C4-2B (cell line): ENCODE measurements at regions not wholly inside any gene's neighbourhood (a gene's known extent, or its start where the extent isn't known, plus 50 kb on each side); places are given as distances from the start of the nearest gene placed in this dataset.

ENCODE experiments used
- H3K27ac ChIP-seq: fragments of 450-650 bp; 2 replicates; pipeline ENCODE4 v1.5.1; 2017
- ZFX ChIP-seq: fragments of 450-650 bp; IDR thresholded peaks from 2 replicates; pipeline ENCODE4 v1.6.1; 2017
- TF ChIP-seq, protein P1 (sequence below): fragments of 450-650 bp; conservative IDR thresholded peaks from 2 replicates; pipeline ENCODE4 v1.5.1; 2017; ENCODE audit warnings: mild to moderate bottlenecking

GRCh38 chr4:173714456-173714855 is 184.4 kb upstream of the HAND2 start:
- TF ChIP-seq, protein P1, sequence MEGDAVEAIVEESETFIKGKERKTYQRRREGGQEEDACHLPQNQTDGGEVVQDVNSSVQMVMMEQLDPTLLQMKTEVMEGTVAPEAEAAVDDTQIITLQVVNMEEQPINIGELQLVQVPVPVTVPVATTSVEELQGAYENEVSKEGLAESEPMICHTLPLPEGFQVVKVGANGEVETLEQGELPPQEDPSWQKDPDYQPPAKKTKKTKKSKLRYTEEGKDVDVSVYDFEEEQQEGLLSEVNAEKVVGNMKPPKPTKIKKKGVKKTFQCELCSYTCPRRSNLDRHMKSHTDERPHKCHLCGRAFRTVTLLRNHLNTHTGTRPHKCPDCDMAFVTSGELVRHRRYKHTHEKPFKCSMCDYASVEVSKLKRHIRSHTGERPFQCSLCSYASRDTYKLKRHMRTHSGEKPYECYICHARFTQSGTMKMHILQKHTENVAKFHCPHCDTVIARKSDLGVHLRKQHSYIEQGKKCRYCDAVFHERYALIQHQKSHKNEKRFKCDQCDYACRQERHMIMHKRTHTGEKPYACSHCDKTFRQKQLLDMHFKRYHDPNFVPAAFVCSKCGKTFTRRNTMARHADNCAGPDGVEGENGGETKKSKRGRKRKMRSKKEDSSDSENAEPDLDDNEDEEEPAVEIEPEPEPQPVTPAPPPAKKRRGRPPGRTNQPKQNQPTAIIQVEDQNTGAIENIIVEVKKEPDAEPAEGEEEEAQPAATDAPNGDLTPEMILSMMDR, result no peak
- TF ChIP-seq ZFX, result no peak
- no peak overlapping the region for H3K27ac ChIP-seq

DNA sequence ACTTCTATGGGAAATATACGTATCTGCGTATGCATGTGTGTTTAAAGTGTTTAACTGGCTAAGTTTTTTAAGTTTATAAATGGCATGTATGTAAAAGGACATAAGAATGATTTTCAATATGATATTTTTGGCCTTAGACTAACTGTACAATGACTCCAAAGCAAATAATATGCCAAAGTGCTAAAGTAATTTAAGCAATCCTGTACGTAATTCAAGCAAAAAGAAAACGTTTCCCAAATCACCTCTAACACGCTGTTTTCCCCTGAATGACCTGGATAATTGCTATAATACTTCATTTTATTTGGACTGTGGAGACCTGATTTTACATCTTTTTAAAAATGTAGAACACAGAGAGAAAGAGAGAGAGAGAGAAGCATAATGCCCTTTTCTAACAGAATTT is 183.0 kb upstream of the HAND2 start:
- no peak for TF ChIP-seq ZFX
- TF ChIP-seq, protein P1, result no peak

DNA sequence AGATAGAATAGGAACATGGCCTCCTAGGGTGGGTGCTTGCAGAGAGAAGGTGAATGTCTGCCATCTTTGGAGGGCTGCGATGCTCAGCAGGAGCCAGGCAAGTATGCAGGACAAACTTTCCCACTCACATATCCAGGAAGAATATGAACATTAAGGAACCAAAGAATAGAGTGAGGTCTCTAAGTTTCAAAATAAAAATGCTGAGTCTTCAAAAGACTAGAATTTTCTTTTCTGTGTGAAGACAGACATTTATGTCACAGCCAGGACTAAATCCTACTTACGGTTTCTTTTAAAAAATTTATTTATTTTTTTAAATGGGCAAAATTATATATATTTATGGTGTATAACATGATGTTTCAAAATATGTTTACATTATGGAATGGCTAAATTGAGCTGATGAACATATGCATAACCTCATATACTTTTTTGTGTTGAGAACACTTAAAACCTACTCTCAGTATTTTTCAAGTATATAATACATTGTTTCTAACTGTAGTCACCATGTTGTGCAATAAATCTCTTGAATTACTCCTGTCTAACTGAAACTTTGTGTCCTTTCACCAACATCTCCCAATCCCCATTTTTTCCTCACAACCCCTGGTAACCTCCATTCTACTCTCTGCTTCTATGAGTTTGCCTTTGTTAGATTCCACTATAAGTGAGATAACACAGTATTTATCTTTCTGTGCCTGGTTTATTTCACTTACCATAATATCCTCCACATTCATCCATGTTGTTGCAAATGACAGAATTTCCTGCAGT is 177.8 kb upstream of the HAND2 start:
- no peak overlapping the region for H3K27ac ChIP-seq
- no peak for TF ChIP-seq ZFX
- TF ChIP-seq, protein P1, result no peak

More for the DNA sequence above, 183.0 kb upstream of the HAND2 start:
- no peak overlapping the region for H3K27ac ChIP-seq

DNA sequence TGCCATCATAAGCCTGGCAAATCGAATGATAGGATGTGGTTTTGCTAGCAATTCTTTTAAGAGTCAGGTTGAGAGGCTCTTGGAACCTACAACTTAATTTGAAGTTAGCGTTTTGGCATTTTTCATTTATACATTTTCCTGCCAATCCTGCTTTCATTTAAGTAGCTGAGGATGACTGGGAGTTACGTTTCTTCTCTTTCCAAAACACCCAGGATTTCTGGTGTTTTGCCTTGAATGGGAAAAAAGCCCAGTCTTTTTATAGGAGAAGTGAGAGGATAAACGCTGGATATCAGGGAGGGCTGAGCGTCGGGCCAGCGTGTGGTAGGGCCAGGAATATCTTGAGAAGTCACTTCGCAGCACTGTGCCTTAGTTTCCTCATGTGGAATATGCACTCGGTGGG is 174.2 kb upstream of the HAND2 start:
- H3K27ac ChIP-seq, result no peak overlapping the region

GRCh38 chr4:173703021-173703420 is 173.0 kb upstream of the HAND2 start:
- TF ChIP-seq ZFX, result no peak
- TF ChIP-seq, protein P1, result no peak
- H3K27ac ChIP-seq, result no peak overlapping the region

More for the DNA sequence above, 174.2 kb upstream of the HAND2 start:
- TF ChIP-seq, protein P1, result no peak
- no peak for TF ChIP-seq ZFX

DNA sequence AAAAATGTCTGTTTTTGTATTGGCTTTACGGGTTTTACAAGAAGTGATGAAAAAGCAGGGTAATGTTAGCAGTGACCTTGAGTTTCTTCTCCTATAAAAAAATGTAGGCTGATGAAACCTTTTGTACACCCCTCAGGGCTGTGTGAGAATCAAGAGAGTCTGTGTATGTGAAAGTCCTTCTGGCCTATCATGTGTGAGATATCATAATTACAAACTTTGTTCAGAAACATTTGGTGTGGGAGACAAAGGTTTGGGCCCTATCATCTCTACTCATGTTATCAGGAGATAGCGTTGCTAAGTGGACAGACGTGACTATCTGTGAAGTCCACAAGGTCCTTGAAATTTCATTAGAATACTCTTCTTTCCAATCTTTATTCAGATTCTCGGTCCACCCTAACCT is 170.6 kb upstream of the HAND2 start:
- TF ChIP-seq, protein P1, result no peak
- no peak for TF ChIP-seq ZFX

DNA sequence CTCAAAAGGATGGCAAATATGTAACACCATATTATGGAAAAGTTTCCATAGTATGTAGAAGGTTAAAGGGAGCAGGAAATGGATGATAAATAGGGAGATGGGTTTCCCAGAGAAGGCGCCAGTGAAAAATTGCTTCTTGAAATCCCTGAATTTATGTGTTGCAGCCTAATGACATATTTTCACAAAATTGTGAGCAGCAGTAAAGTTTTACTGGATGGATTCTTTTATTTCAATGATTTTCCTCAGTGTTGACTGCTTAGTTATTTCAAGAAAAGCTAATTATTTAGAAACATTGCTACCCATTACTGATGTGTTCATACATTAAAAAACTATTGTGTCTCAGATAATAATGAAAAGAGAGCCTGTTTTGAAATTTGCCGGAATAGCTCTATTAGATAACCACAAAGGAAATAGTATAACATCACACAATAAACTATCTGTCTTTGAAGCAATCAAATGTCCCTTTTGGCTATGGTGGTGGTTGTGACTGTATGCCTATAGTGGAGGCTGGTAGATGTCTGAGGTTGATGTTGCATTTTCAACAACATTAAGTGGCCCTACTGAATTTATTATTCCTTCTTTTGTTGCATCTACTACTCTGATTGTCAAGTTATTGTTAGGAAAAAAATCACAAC is 169.9 kb upstream of the HAND2 start:
- TF ChIP-seq, protein P1, result no peak
- TF ChIP-seq ZFX, result no peak
- H3K27ac ChIP-seq, result no peak overlapping the region

More for the DNA sequence above, 170.6 kb upstream of the HAND2 start:
- H3K27ac ChIP-seq, result no peak overlapping the region
